MM.1S (cell line): ENCODE measurements at regions not wholly inside any gene's neighbourhood (a gene's known extent, or its start where the extent isn't known, plus 50 kb on each side); places are given as distances from the start of the nearest gene placed in this dataset.

ENCODE experiments used
- DNase-seq: peaks from one replicate; pipeline ENCODE4 v3.0.0-alpha.2; 2015
- H2AFZ ChIP-seq: fragments of 300-600 bp; sonication (generic); 2 replicates; pipeline ENCODE4 v1.6.0; 2016; ENCODE audit warnings: antibody characterized with exemption, low read length
- H3F3A ChIP-seq: fragments of 300-600 bp; sonication (generic); 2 replicates; pipeline ENCODE4 v1.6.1; 2016; ENCODE audit warnings: mild to moderate bottlenecking, antibody characterized with exemption, low read length, moderate library complexity, mixed read lengths; ENCODE audit not compliant: insufficient read depth
- H3K27ac ChIP-seq: fragments of 300-600 bp; sonication (generic); 2 replicates; pipeline ENCODE4 v1.5.1; 2016; ENCODE audit warnings: mild to moderate bottlenecking, low read length
- H3K27me3 ChIP-seq: fragments of 300-600 bp; sonication (generic); replicated peaks from 2 replicates; pipeline ENCODE4 v1.6.0; 2016; ENCODE audit warnings: low read length; ENCODE audit not compliant: insufficient read depth
- H3K36me3 ChIP-seq: fragments of 300-600 bp; sonication (generic); replicated peaks from 2 replicates; pipeline ENCODE4 v1.6.1; 2016; ENCODE audit warnings: mild to moderate bottlenecking, low read length, mixed read lengths; ENCODE audit not compliant: insufficient read depth
- H3K4me1 ChIP-seq: fragments of 300-600 bp; sonication (generic); 2 replicates; pipeline ENCODE4 v1.6.1; 2016; ENCODE audit warnings: low read length, mixed read lengths
- H3K4me2 ChIP-seq: fragments of 300-600 bp; sonication (generic); 2 replicates; pipeline ENCODE4 v1.6.0; 2016; ENCODE audit warnings: low read depth, low read length
- H3K4me3 ChIP-seq: fragments of 300-600 bp; sonication (generic); 2 replicates; pipeline ENCODE4 v1.5.1; 2016; ENCODE audit warnings: low read length, mixed read lengths
- H3K79me2 ChIP-seq: fragments of 300-600 bp; sonication (generic); 2 replicates; pipeline ENCODE4 v1.6.1; 2016; ENCODE audit warnings: mixed run types, low read length, mixed read lengths
- H3K9ac ChIP-seq: fragments of 300-600 bp; sonication (generic); 2 replicates; pipeline ENCODE4 v1.6.1; 2016; ENCODE audit warnings: low read length, mixed read lengths
- H3K9me2 ChIP-seq: fragments of 300-600 bp; sonication (generic); replicated peaks from 2 replicates; pipeline ENCODE4 v1.6.1; 2016; ENCODE audit warnings: mild to moderate bottlenecking, low read length, mixed read lengths; ENCODE audit not compliant: insufficient read depth
- H3K9me3 ChIP-seq: fragments of 300-600 bp; sonication (generic); replicated peaks from 2 replicates; pipeline ENCODE4 v1.6.1; 2016; ENCODE audit warnings: mild to moderate bottlenecking, low read length, mixed read lengths; ENCODE audit not compliant: insufficient read depth
- H4K20me1 ChIP-seq: fragments of 300-600 bp; sonication (generic); 2 replicates; pipeline ENCODE4 v1.6.1; 2016; ENCODE audit warnings: mild to moderate bottlenecking, low read length, moderate library complexity, mixed read lengths; ENCODE audit not compliant: insufficient read depth
- EZH2 ChIP-seq: fragments of 300-600 bp; sonication (generic); optimal IDR thresholded peaks from 2 replicates; pipeline ENCODE3; 2017; ENCODE audit warnings: low read depth, mild to moderate bottlenecking, antibody characterized with exemption, low read length, mixed read lengths
- EZH2phosphoT487 ChIP-seq: fragments of 300-600 bp; sonication (generic); IDR thresholded peaks from 2 replicates; pipeline ENCODE4 v1.6.1; 2018; ENCODE audit warnings: antibody characterized with exemption, low read length
- TF ChIP-seq, protein P1 (sequence below): fragments of 300-600 bp; sonication (generic); IDR thresholded peaks from 2 replicates; pipeline ENCODE4 v1.5.1; 2016; ENCODE audit warnings: antibody characterized with exemption, low read length, mixed read lengths

DNA sequence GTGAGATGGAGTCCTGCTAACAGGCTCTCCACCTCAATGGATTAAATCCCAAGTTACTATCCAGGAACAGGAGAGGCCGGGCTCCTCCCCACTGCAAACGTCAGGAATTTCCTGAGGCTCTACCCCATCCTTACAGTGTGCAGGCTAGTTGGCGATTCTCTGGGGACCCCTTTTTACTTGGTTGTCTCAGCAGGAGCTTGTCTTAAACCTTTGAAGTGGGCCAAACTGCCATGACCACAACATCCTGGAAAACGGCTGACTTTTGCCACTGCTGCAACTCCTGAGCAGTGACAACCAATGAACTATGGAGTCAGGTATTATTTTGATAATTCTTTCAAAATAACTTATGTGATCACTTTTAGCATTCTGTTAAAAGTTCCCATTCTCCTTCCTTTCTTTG, 440.9 kb upstream of the CCDC54 start:
- H3F3A ChIP-seq, result no peaks in the 10 kb centered on the region
- H2AFZ ChIP-seq, result no peak overlapping the region
- no peak for DNase-seq
- H3K9me2 ChIP-seq, result no peaks in the 10 kb centered on the region
- H3K27ac ChIP-seq, result no peak overlapping the region
- no peaks in the 10 kb centered on the region for H3K27me3 ChIP-seq
- no peaks in the 10 kb centered on the region for H3K79me2 ChIP-seq
- H3K9ac ChIP-seq, result no peak overlapping the region
- H3K4me2 ChIP-seq, result no peak overlapping the region
- no peaks in the 10 kb centered on the region for H3K36me3 ChIP-seq
- H4K20me1 ChIP-seq, result no peaks in the 10 kb centered on the region
- no peak for TF ChIP-seq EZH2phosphoT487
- TF ChIP-seq, protein P1, sequence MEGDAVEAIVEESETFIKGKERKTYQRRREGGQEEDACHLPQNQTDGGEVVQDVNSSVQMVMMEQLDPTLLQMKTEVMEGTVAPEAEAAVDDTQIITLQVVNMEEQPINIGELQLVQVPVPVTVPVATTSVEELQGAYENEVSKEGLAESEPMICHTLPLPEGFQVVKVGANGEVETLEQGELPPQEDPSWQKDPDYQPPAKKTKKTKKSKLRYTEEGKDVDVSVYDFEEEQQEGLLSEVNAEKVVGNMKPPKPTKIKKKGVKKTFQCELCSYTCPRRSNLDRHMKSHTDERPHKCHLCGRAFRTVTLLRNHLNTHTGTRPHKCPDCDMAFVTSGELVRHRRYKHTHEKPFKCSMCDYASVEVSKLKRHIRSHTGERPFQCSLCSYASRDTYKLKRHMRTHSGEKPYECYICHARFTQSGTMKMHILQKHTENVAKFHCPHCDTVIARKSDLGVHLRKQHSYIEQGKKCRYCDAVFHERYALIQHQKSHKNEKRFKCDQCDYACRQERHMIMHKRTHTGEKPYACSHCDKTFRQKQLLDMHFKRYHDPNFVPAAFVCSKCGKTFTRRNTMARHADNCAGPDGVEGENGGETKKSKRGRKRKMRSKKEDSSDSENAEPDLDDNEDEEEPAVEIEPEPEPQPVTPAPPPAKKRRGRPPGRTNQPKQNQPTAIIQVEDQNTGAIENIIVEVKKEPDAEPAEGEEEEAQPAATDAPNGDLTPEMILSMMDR, result no peak
- TF ChIP-seq EZH2, result no peak
- H3K4me3 ChIP-seq, result no peak overlapping the region
- H3K4me1 ChIP-seq, result no peaks in the 10 kb centered on the region
- H3K9me3 ChIP-seq, result no peaks in the 10 kb centered on the region

DNA sequence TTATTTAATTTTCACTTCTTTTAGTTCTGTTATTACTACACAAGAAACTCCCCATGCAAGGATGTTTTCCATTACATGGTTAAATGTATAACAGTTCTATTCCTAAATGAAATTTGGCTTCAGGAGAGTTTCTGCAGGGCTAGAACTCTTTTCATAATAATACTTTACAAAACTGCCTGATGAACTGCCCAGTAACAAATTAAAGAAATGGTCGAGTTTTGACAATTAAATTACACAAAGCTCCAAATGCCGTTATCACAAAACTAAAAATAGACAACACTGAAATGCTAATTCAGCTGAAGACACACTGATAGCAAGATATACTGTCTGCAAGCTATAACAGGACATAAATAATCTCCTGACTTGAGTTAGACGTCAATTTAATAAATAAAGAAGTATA, 435.2 kb upstream of the CCDC54 start:
- H3K4me2 ChIP-seq, result no peak overlapping the region
- H3K27me3 ChIP-seq, result no peaks in the 10 kb centered on the region
- TF ChIP-seq EZH2, result no peak
- TF ChIP-seq EZH2phosphoT487, result no peak
- TF ChIP-seq, protein P1, result no peak
- no peaks in the 10 kb centered on the region for H3K4me1 ChIP-seq
- no peak overlapping the region for H3K27ac ChIP-seq
- H3K9me3 ChIP-seq, result no peaks in the 10 kb centered on the region
- no peak overlapping the region for H2AFZ ChIP-seq
- H3K79me2 ChIP-seq, result no peaks in the 10 kb centered on the region
- H3K4me3 ChIP-seq, result no peak overlapping the region
- no peaks in the 10 kb centered on the region for H4K20me1 ChIP-seq
- no peaks in the 10 kb centered on the region for H3K36me3 ChIP-seq
- no peak for DNase-seq
- H3K9ac ChIP-seq, result no peak overlapping the region
- no peaks in the 10 kb centered on the region for H3K9me2 ChIP-seq
- no peaks in the 10 kb centered on the region for H3F3A ChIP-seq

DNA sequence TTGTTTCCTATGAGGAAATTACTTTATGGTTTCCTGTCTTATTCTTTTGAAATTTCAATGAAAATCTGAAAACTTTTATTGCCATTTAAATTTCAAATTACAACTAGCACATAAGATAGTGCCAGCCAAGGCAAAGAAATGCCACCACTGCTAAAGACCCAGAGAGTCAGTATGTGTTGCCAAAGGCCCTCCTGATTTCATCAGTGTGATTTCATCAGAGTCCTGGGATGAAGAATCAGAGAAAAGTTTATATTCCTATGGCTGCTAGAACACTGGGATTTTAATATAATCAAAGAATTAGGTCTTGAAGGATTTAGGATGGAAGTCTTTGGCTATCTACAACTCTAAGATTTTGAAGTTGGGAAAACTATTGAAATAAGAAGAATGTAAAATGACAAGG, 434.2 kb upstream of the CCDC54 start:
- no peak overlapping the region for H3K9ac ChIP-seq
- H3K36me3 ChIP-seq, result no peaks in the 10 kb centered on the region
- no peaks in the 10 kb centered on the region for H3K9me3 ChIP-seq
- no peak overlapping the region for H2AFZ ChIP-seq
- H4K20me1 ChIP-seq, result no peaks in the 10 kb centered on the region
- H3F3A ChIP-seq, result no peaks in the 10 kb centered on the region
- H3K9me2 ChIP-seq, result no peaks in the 10 kb centered on the region
- H3K4me2 ChIP-seq, result no peak overlapping the region
- H3K4me3 ChIP-seq, result no peak overlapping the region
- no peaks in the 10 kb centered on the region for H3K79me2 ChIP-seq
- no peak for DNase-seq
- H3K4me1 ChIP-seq, result no peaks in the 10 kb centered on the region
- TF ChIP-seq EZH2phosphoT487, result no peak
- TF ChIP-seq EZH2, result no peak
- H3K27me3 ChIP-seq, result no peaks in the 10 kb centered on the region
- H3K27ac ChIP-seq, result no peak overlapping the region

DNA sequence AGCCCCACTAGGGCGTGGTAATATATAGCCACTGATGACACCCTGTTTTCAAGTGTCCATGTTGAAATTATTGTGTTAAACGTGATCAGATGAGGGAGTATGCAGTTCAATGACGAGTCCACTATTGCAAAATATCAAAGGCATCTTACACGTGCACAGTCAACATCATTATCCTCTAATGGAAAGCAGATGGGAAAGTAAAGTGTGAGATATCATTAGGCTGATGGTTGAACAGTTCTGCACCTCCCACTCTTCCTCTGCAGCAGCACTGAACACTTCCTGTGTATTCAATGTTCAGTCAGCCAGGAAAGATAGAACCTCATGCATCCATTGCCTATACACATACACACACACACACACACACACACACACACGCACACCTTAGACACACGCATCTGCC, 431.8 kb upstream of the CCDC54 start:
- no peak for DNase-seq
- Histone ChIP-seq H2AFZ (no peak overlapping the region), H4K20me1 (no peaks in the 10 kb centered on the region), H3K4me3 (no peak overlapping the region), H3K27me3 (no peaks in the 10 kb centered on the region), H3K36me3 (no peaks in the 10 kb centered on the region), H3K4me2 (no peak overlapping the region), H3K79me2 (no peaks in the 10 kb centered on the region), H3K4me1 (no peaks in the 10 kb centered on the region), H3K9ac (no peak overlapping the region), H3K9me2 (no peaks in the 10 kb centered on the region), H3K27ac (no peak overlapping the region), H3K9me3 (no peaks in the 10 kb centered on the region), H3F3A (no peaks in the 10 kb centered on the region)
- TF ChIP-seq, protein P1, result no peak
- TF ChIP-seq EZH2 (no peak), EZH2phosphoT487 (no peak)
